ENCODE measurements at regions not wholly inside any gene's neighbourhood (a gene's known extent, or its start where the extent isn't known, plus 50 kb on each side); places are given as distances from the start of the nearest gene placed in this dataset.
A peak's percentile ranks its signal among the peaks of the same experiment; 100 is the strongest.

- Histone ChIP-seq H3K79me2 (ENCODE audit: insufficient read depth, low read length) (no peaks in the 10 kb centered on the region), H3K9me3 (ENCODE audit: insufficient read depth, low read depth, low read length) (peaks cover 9% of the 10 kb centered on the region), H3K9ac (ENCODE audit: low read length) (no peak overlapping the region), H3K4me3 (ENCODE audit: insufficient read depth, low read depth, low read length) (no peak overlapping the region), H3K4me1 (ENCODE audit: insufficient read depth, low read length) (peaks cover 36% of the 10 kb centered on the region), H4K20me1 (ENCODE audit: insufficient read depth, low read length) (no peaks in the 10 kb centered on the region), H3K27ac (ENCODE audit: low read depth, low read length) (no peak overlapping the region), H2AFZ (ENCODE audit: low read depth, low read length) (no peak overlapping the region), H3K36me3 (ENCODE audit: insufficient read depth, low read length) (no peaks in the 10 kb centered on the region), H3K27me3 (ENCODE audit: insufficient read depth, low read length) (no peaks in the 10 kb centered on the region), H3K4me2 (ENCODE audit: low read length) (peak overlapping the region; percentile 24)
- no peaks in the 10 kb centered on the region for H3K36me3 Mint-ChIP-seq (ENCODE audit: low read depth, unreplicated experiment)
- no peak overlapping the region for H3K4me3 Mint-ChIP-seq (ENCODE audit: unreplicated experiment)
- H3K4me1 Mint-ChIP-seq (ENCODE audit: low read depth, unreplicated experiment), result peaks cover 20% of the 10 kb centered on the region
- H3K27ac Mint-ChIP-seq (ENCODE audit: unreplicated experiment), result no peak overlapping the region
- DNase-seq (ENCODE audit: low read depth) (no peak), FAIRE-seq (no peak)
- peaks cover 12% of the 10 kb centered on the region for H3K9me3 Mint-ChIP-seq (ENCODE audit: unreplicated experiment)
- peaks cover 23% of the 10 kb centered on the region for H3K27me3 Mint-ChIP-seq (ENCODE audit: low read depth, unreplicated experiment)
- no peak for TF ChIP-seq EZH2 (IDR thresholded peaks at IDR 0.05; ENCODE audit: insufficient read depth, low read length)
- no peak for TF ChIP-seq CTCF (IDR thresholded peaks at IDR 0.05; ENCODE audit: insufficient read depth, low read depth, low read length)
Observed at GRCh38 chr11:69355959-69356702, 62.2 kb downstream of the MYEOV start.

- Histone ChIP-seq H3K4me2 (ENCODE audit: low read length) (peak overlapping the region; percentile 24), H3K4me3 (ENCODE audit: insufficient read depth, low read depth, low read length) (no peak overlapping the region), H3K9me3 (ENCODE audit: insufficient read depth, low read depth, low read length) (peaks cover 9% of the 10 kb centered on the region), H3K79me2 (ENCODE audit: insufficient read depth, low read length) (no peaks in the 10 kb centered on the region), H3K9ac (ENCODE audit: low read length) (no peak overlapping the region), H3K4me1 (ENCODE audit: insufficient read depth, low read length) (peaks cover 31% of the 10 kb centered on the region), H3K27ac (ENCODE audit: low read depth, low read length) (no peak overlapping the region), H4K20me1 (ENCODE audit: insufficient read depth, low read length) (no peaks in the 10 kb centered on the region), H2AFZ (ENCODE audit: low read depth, low read length) (no peak overlapping the region), H3K36me3 (ENCODE audit: insufficient read depth, low read length) (no peaks in the 10 kb centered on the region), H3K27me3 (ENCODE audit: insufficient read depth, low read length) (no peaks in the 10 kb centered on the region)
- Mint-ChIP-seq H3K36me3 (ENCODE audit: low read depth, unreplicated experiment) (no peaks in the 10 kb centered on the region), H3K27ac (ENCODE audit: unreplicated experiment) (no peak overlapping the region), H3K9me3 (ENCODE audit: unreplicated experiment) (peaks cover 12% of the 10 kb centered on the region), H3K27me3 (ENCODE audit: low read depth, unreplicated experiment) (peaks cover 23% of the 10 kb centered on the region), H3K4me1 (ENCODE audit: low read depth, unreplicated experiment) (peaks cover 12% of the 10 kb centered on the region), H3K4me3 (ENCODE audit: unreplicated experiment) (no peak overlapping the region)
- FAIRE-seq, result no peak
- TF ChIP-seq EZH2 (IDR thresholded peaks at IDR 0.05; ENCODE audit: insufficient read depth, low read length) (no peak), CTCF (IDR thresholded peaks at IDR 0.05; ENCODE audit: insufficient read depth, low read depth, low read length) (no peak)
- no peak for DNase-seq (ENCODE audit: low read depth)
Observed at GRCh38 chr11:69356703-69357457, 62.9 kb downstream of the MYEOV start.

Measured in astrocyte (in vitro differentiated cells and primary cell).